Osteocyte (in vitro differentiated cells): ENCODE measurements at regions not wholly inside any gene's neighbourhood (a gene's known extent, or its start where the extent isn't known, plus 50 kb on each side); places are given as distances from the start of the nearest gene placed in this dataset.

ENCODE experiments used
- DNase-seq: peaks from one replicate; pipeline ENCODE4 v3.0.0; 2021; ENCODE audit warnings: mixed read lengths; ENCODE audit not compliant: unreplicated experiment; ENCODE audit errors: extremely low spot score
- H3K27ac Mint-ChIP-seq: one replicate; pipeline ENCODE4 v1.8.0; 2021; ENCODE audit warnings: mild to moderate bottlenecking, mixed read lengths; ENCODE audit not compliant: unreplicated experiment
- H3K27me3 Mint-ChIP-seq: one replicate; pipeline ENCODE4 v1.8.0; 2021; ENCODE audit warnings: mixed read lengths; ENCODE audit not compliant: unreplicated experiment
- H3K36me3 Mint-ChIP-seq: one replicate; pipeline ENCODE4 v1.8.0; 2021; ENCODE audit warnings: mixed read lengths; ENCODE audit not compliant: unreplicated experiment
- H3K4me1 Mint-ChIP-seq: one replicate; pipeline ENCODE4 v1.8.0; 2021; ENCODE audit warnings: mixed read lengths; ENCODE audit not compliant: unreplicated experiment
- H3K4me3 Mint-ChIP-seq: one replicate; pipeline ENCODE4 v1.8.0; 2021; ENCODE audit warnings: mild to moderate bottlenecking, moderate library complexity, mixed read lengths; ENCODE audit not compliant: unreplicated experiment
- H3K9me3 Mint-ChIP-seq: one replicate; pipeline ENCODE4 v1.8.0; 2021; ENCODE audit warnings: mixed read lengths; ENCODE audit not compliant: unreplicated experiment
- CTCF ChIP-seq: fragments of 200-600 bp; sonication (generic); IDR thresholded peaks from 2 replicates; pipeline ENCODE4 v1.5.0; 2021; ENCODE audit warnings: antibody characterized with exemption, mild to moderate bottlenecking, moderate library complexity

DNA sequence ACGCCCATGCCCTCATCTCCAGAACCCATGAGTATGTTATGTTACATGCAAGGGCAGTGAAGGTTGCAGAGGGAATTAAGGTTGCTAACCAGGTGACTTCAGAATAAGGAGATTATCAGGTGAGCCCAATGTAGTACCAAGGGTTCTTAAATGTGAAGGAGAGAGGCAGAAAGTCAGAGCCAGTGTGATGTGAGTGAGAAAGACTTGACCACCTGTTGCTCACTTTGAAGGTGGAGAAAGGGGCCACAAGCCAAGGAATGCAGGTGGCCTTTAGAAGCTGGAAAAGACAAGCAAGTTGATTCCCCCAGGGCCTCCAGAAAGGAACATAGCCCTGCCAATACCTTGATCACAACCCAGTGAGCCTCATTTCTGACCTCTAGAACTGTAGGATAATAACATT lies 84.7 kb upstream of the CLDN14 start:
- Mint-ChIP-seq H3K4me1 (no peaks in the 10 kb centered on the region), H3K9me3 (no peaks in the 10 kb centered on the region), H3K36me3 (no peaks in the 10 kb centered on the region), H3K4me3 (no peak overlapping the region), H3K27ac (no peak overlapping the region), H3K27me3 (peaks cover 72% of the 10 kb centered on the region)
- no peak for TF ChIP-seq CTCF
- DNase-seq = peak; percentile 40

DNA sequence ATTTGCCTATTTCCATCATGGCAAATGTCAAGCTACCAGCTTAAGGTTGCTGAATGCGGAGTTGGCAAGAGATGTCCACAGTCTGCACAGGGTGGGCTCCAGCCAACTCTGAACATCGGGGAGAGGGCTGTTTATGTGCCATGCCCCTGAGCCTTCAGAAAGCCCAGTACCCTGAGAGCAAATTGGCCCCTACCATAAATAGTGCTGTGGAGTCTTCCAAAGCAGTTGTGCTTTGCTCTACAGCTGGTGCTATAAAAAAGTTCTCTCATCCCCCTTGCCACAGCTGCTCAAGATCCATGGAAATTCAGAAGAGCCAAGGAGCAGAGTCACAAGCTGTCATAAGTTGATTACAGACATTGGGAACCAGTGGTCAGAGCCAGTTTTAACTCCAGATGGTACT lies 85.6 kb upstream of the CLDN14 start:
- no peaks in the 10 kb centered on the region for H3K36me3 Mint-ChIP-seq
- DNase-seq = peak; percentile 46
- H3K27ac Mint-ChIP-seq = no peak overlapping the region
- H3K4me1 Mint-ChIP-seq = no peaks in the 10 kb centered on the region
- H3K27me3 Mint-ChIP-seq = peaks cover 70% of the 10 kb centered on the region
- no peaks in the 10 kb centered on the region for H3K9me3 Mint-ChIP-seq
- no peak for TF ChIP-seq CTCF
- no peak overlapping the region for H3K4me3 Mint-ChIP-seq

DNA sequence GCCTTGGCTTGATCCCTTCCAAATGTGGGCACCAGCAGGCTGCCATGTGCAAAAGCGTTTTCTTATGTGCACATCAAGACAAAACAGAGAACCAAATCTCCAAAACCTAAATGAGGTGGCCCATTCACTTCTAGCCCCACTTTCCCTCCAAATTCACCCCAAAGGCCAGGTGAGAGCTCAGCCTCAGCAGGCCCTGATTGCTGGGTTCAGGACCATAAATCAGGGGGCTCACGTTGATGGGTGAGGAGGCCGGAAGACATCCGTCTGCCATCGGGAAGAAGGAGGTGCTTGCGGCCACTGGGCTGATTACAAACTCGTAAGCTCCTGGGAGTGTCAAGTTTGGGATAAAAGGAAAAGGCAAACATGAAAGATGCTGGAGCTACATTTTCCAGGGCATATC lies 86.7 kb upstream of the CLDN14 start:
- peaks cover 75% of the 10 kb centered on the region for H3K27me3 Mint-ChIP-seq
- no peak for TF ChIP-seq CTCF
- no peak overlapping the region for H3K27ac Mint-ChIP-seq
- no peaks in the 10 kb centered on the region for H3K9me3 Mint-ChIP-seq
- DNase-seq = peak; percentile 57
- no peaks in the 10 kb centered on the region for H3K4me1 Mint-ChIP-seq
- no peaks in the 10 kb centered on the region for H3K36me3 Mint-ChIP-seq
- no peak overlapping the region for H3K4me3 Mint-ChIP-seq

GRCh38 chr21:36567216-36567885 lies 87.4 kb upstream of the CLDN14 start:
- Mint-ChIP-seq H3K9me3 (no peaks in the 10 kb centered on the region), H3K4me3 (no peak overlapping the region), H3K36me3 (no peaks in the 10 kb centered on the region), H3K4me1 (no peaks in the 10 kb centered on the region), H3K27ac (no peak overlapping the region), H3K27me3 (peaks cover 75% of the 10 kb centered on the region)
- DNase-seq = peak; percentile 30
- TF ChIP-seq CTCF = no peak

- Mint-ChIP-seq H3K36me3 (no peaks in the 10 kb centered on the region), H3K27ac (no peak overlapping the region), H3K4me1 (no peaks in the 10 kb centered on the region), H3K9me3 (no peaks in the 10 kb centered on the region), H3K4me3 (no peak overlapping the region), H3K27me3 (peaks cover 62% of the 10 kb centered on the region)
- DNase-seq = peak; percentile 32
- TF ChIP-seq CTCF = no peak
Observed at GRCh38 chr21:36569511-36569910, 89.6 kb upstream of the CLDN14 start.
